Fibroblast of villous mesenchyme (primary cell): ENCODE measurements at regions not wholly inside any gene's neighbourhood (a gene's known extent, or its start where the extent isn't known, plus 50 kb on each side); places are given as distances from the start of the nearest gene placed in this dataset.
"Not testable (repeated sequence)": the region's sequence is repeated elsewhere in the genome, so short reads cannot be mapped to it uniquely, and the experiment has no call there.

Experiments used
- DNase-seq: peaks from one replicate; pipeline ENCODE4 v3.0.0-alpha.2; 2010; ENCODE audit warnings: low read depth
- H3K4me3 ChIP-seq: 2 replicates; pipeline ENCODE4 v1.5.1; 2011; ENCODE audit warnings: low read depth, mild to moderate bottlenecking, low read length
- TF ChIP-seq, protein P1 (sequence below): IDR thresholded peaks from 2 replicates; pipeline ENCODE4 v1.5.1; 2012; ENCODE audit warnings: low read depth, mild to moderate bottlenecking, low read length; ENCODE audit not compliant: insufficient read depth

DNA sequence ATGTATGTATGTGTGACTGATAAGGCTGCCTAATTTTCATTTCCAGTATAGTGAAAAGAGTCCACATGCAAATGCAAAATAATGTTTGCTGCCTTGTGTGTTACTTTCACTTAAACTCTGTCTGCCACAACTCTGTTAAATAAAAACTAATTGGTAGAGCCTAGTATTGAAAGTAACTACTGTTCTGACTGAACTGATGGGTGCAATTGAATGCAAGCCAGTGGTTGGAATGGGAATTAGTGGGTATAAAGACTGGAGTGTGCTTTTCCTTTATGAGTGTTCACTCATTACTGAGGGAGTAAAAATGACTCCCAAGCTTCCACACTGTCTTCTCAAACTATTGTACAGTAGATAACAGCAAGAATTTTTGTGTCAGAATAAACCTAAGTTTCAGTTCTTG is 571.0 kb downstream of the TMTC2 start:
- TF ChIP-seq, protein P1, sequence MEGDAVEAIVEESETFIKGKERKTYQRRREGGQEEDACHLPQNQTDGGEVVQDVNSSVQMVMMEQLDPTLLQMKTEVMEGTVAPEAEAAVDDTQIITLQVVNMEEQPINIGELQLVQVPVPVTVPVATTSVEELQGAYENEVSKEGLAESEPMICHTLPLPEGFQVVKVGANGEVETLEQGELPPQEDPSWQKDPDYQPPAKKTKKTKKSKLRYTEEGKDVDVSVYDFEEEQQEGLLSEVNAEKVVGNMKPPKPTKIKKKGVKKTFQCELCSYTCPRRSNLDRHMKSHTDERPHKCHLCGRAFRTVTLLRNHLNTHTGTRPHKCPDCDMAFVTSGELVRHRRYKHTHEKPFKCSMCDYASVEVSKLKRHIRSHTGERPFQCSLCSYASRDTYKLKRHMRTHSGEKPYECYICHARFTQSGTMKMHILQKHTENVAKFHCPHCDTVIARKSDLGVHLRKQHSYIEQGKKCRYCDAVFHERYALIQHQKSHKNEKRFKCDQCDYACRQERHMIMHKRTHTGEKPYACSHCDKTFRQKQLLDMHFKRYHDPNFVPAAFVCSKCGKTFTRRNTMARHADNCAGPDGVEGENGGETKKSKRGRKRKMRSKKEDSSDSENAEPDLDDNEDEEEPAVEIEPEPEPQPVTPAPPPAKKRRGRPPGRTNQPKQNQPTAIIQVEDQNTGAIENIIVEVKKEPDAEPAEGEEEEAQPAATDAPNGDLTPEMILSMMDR, result no peak
- no peak for DNase-seq

DNA sequence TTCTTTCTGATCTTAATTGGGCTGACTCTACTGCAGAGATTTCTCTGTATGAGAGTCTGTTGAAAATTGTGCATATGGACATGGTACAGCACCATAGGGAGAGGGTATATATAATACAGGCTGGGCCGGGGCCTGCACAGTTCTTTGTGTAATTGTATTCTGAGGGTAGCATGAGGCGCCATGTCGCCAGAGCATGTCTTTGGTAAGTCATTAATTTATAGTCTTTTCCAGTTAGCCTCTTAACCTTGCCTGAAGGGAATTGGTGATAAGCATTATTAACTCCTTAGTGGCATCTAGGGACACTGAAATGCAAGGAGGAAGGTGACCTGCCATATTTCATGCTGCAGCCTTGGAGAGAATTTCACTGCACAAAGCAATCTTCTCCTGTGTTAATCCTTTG is 569.9 kb downstream of the TMTC2 start:
- no peak overlapping the region for H3K4me3 ChIP-seq
- TF ChIP-seq, protein P1, result no peak
- no peak for DNase-seq

More for the DNA sequence above, 571.0 kb downstream of the TMTC2 start:
- H3K4me3 ChIP-seq, result no peak overlapping the region

DNA sequence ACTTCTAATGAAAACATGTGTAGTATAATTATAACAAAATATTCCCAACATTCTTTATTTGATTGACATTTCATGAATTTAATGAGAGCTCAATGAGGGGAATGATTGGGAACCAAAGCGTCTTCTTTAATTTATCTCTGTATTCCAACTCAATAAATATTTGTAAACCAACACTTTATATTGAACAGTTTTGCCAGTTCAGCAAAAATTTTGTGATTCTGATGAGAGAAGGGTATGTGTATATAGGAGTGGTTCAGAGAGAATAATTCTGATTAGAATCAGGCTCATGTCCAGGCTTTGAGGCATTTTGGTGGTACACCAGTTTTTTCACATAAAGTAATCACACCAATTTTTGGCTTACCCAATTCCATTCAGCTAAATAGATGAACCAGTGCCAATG is 564.2 kb downstream of the TMTC2 start:
- DNase-seq, result no peak
- TF ChIP-seq, protein P1, result no peak
- no peak overlapping the region for H3K4me3 ChIP-seq

DNA sequence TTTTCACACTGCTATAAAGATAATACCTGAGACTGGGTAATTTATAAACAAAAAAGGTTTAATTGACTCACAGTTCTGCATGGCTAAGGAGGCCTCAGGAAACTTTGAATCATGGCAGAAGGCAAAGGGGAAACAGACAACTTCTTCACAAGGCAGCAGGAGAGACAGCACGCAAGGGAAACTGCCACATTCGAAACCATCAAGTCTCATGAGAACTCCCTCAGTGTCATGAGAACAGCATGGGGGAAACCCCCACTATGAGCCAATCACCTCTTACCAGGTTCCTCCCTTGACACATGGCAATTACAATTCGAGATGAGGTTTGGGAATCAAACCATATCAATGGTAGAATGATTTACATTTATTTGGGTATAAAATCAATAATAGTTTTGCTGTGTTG is 558.5 kb downstream of the TMTC2 start:
- H3K4me3 ChIP-seq, result no peak overlapping the region
- TF ChIP-seq, protein P1, result no peak
- DNase-seq, result no peak

DNA sequence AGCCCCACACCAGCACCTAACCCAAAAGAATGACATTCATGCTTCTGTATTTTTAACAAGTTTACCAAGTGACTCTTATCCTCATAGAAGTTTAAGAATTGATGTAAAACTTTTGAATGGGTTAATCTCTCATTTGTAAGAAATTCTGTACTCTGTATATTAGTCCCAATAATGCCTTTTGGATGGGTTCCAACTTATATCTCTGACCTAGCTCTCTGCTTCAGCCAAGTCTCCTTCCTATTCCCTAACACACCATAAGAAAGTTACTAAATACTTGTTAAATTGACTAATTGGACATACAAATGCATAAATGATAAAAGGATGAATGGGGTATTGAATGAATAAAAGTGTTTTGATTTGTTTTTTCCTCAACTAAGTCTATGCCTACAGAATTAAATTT is 557.3 kb downstream of the TMTC2 start:
- TF ChIP-seq, protein P1, result no peak
- DNase-seq, result no peak
- H3K4me3 ChIP-seq, result no peak overlapping the region

DNA sequence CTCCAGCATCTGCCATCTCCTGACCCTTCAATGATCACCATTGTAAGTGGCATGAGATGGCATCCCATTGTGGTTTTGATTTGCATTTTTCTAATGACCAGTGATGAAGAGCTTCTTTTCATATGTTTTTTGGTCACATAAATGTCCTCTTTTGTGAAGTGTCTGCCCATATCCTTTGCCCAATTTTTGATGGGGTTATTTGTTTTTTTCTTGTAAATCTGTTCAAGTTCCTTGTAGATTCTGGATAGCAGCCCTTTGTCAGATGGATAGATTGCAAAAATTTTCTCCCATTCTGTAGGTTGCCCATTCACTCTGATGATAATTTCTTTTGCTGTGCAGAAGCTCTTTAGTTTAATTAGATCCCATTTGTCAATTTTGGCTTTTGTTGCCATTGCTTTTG is 547.3 kb downstream of the TMTC2 start:
- DNase-seq, H3K4me3 ChIP-seq: not testable (repeated sequence)

- not testable (repeated sequence) for H3K4me3 ChIP-seq, DNase-seq
These were observed 540.3 kb downstream of the TMTC2 start for GRCh38 chr12:83226960-83227359.

DNA sequence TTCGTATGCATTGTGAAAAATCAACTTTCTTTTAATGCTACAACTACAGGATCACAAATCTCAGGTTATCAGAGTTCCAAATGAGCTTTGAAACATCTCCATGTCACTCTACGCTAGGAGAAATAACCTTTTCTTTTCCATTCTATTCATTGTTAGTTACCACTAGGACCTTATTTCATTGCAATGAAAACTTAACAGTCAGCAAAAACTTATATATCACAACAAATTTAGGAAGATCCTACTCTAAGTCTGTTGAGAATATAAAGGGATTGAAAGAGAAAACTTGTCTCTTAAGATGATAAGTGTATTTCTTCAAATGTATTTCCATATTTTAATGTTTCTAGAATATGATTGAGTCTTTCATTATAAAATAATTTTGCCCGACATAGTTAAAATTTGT is 539.1 kb downstream of the TMTC2 start:
- no peak overlapping the region for H3K4me3 ChIP-seq
- TF ChIP-seq, protein P1, result no peak
- DNase-seq, result no peak
